Neural cell (in vitro differentiated cells): ENCODE measurements at regions not wholly inside any gene's neighbourhood (a gene's known extent, or its start where the extent isn't known, plus 50 kb on each side); places are given as distances from the start of the nearest gene placed in this dataset.

Source experiments
- H2AFZ ChIP-seq: fragments of 200-600, 300-800 bp; sonication (generic), shearing (Covaris generic); 2 replicates; pipeline ENCODE4 v1.6.0; 2014; ENCODE audit warnings: low read depth, mild to moderate bottlenecking, antibody characterized with exemption, low read length, moderate library complexity
- H3F3A ChIP-seq: fragments of 200-600 bp; shearing (Covaris generic); 2 replicates; pipeline ENCODE4 v1.6.1; 2016; ENCODE audit warnings: mild to moderate bottlenecking, moderate library complexity, mixed read lengths, antibody characterized with exemption, low read length; ENCODE audit not compliant: insufficient read depth, poor library complexity, severe bottlenecking
- H3K27ac ChIP-seq: fragments of 200-600, 300-800 bp; sonication (generic), shearing (Covaris generic); 2 replicates; pipeline ENCODE4 v1.5.1; 2014; ENCODE audit warnings: mild to moderate bottlenecking, low read length, moderate library complexity
- H3K27me3 ChIP-seq: fragments of 300-800, 200-600 bp; sonication (generic), shearing (Covaris generic); 2 replicates; pipeline ENCODE4 v1.6.0; 2014; ENCODE audit warnings: mild to moderate bottlenecking, low read depth, low read length, moderate library complexity; ENCODE audit not compliant: insufficient read depth
- H3K36me3 ChIP-seq: fragments of 300-800, 200-600 bp; sonication (generic), shearing (Covaris generic); 2 replicates; pipeline ENCODE4 v1.5.1; 2014; ENCODE audit warnings: mild to moderate bottlenecking, antibody characterized with exemption, low read length, moderate library complexity; ENCODE audit not compliant: insufficient read depth
- H3K4me2 ChIP-seq: fragments of 300-800, 200-600 bp; sonication (generic), shearing (Covaris generic); 2 replicates; pipeline ENCODE4 v1.6.0; 2014; ENCODE audit warnings: mild to moderate bottlenecking, low read length
- H3K4me3 ChIP-seq: fragments of 300-800, 200-600 bp; sonication (generic), shearing (Covaris generic); 2 replicates; pipeline ENCODE4 v1.5.1; 2014; ENCODE audit warnings: mild to moderate bottlenecking, low read length, moderate library complexity
- H3K79me2 ChIP-seq: fragments of 200-600 bp; shearing (Covaris generic); replicated peaks from 2 replicates; pipeline ENCODE4 v1.6.0; 2014; ENCODE audit warnings: mild to moderate bottlenecking, low read length, moderate library complexity; ENCODE audit not compliant: insufficient read depth
- H3K9ac ChIP-seq: fragments of 300-800, 200-600 bp; sonication (generic), shearing (Covaris generic); 2 replicates; pipeline ENCODE4 v1.6.1; 2016; ENCODE audit warnings: mild to moderate bottlenecking, low read length, mixed read lengths
- H3K9me2 ChIP-seq: fragments of 200-600 bp; shearing (Covaris generic); 2 replicates; pipeline ENCODE4 v1.6.1; 2016; ENCODE audit warnings: mild to moderate bottlenecking, low read length, mixed read lengths; ENCODE audit not compliant: insufficient read depth
- H3K9me3 ChIP-seq: fragments of 200-600, 300-800 bp; sonication (generic), shearing (Covaris generic); 2 replicates; pipeline ENCODE4 v1.6.1; 2016; ENCODE audit warnings: mild to moderate bottlenecking, mixed run types, low read length, moderate library complexity, mixed read lengths
- H4K20me1 ChIP-seq: fragments of 200-600 bp; shearing (Covaris generic); 2 replicates; pipeline ENCODE4 v1.6.1; 2016; ENCODE audit warnings: mild to moderate bottlenecking, mixed run types; ENCODE audit not compliant: insufficient read depth
- EP300 ChIP-seq: fragments of 450-650 bp; conservative IDR thresholded peaks from 2 replicates; pipeline ENCODE4 v1.6.1; 2014; ENCODE audit warnings: antibody characterized with exemption, mild to moderate bottlenecking, moderate library complexity; ENCODE audit not compliant: poor library complexity, severe bottlenecking
- EZH2 ChIP-seq: fragments of 200-600, 300-800 bp; shearing (Covaris generic), sonication (generic); IDR thresholded peaks from 2 replicates; pipeline ENCODE4 v1.6.1; 2014; ENCODE audit warnings: antibody characterized with exemption, low read length, borderline replicate concordance, mild to moderate bottlenecking; ENCODE audit not compliant: insufficient read depth, poor library complexity, severe bottlenecking
- MXI1 ChIP-seq: fragments of 450-650 bp; conservative IDR thresholded peaks from 2 replicates; pipeline ENCODE4 v1.6.1; 2014; ENCODE audit warnings: antibody characterized with exemption, mild to moderate bottlenecking; ENCODE audit not compliant: poor library complexity, severe bottlenecking
- POLR2AphosphoS5 ChIP-seq: IDR thresholded peaks from 2 replicates; pipeline ENCODE4 v1.6.1; 2012
- RAD21 ChIP-seq: fragments of 450-650 bp; conservative IDR thresholded peaks from 2 replicates; pipeline ENCODE4 v1.6.1; 2014; ENCODE audit warnings: antibody characterized with exemption, mild to moderate bottlenecking, moderate library complexity
- SMC3 ChIP-seq: fragments of 450-650 bp; conservative IDR thresholded peaks from 2 replicates; pipeline ENCODE4 v1.6.1; 2014; ENCODE audit warnings: antibody characterized with exemption, mild to moderate bottlenecking, moderate library complexity; ENCODE audit not compliant: poor library complexity
- TAF1 ChIP-seq: IDR thresholded peaks from 2 replicates; pipeline ENCODE4 v1.6.1; 2012; ENCODE audit warnings: low read depth
- TF ChIP-seq, protein P1 (sequence below): fragments of 450-650 bp; IDR thresholded peaks from 2 replicates; pipeline ENCODE4 v1.5.1; 2014; ENCODE audit warnings: antibody characterized with exemption, mild to moderate bottlenecking, moderate library complexity; ENCODE audit not compliant: poor library complexity, severe bottlenecking
- TF ChIP-seq, protein P2 (sequence below): IDR thresholded peaks from 2 replicates; pipeline ENCODE4 v1.6.1; 2012; ENCODE audit warnings: borderline replicate concordance

DNA sequence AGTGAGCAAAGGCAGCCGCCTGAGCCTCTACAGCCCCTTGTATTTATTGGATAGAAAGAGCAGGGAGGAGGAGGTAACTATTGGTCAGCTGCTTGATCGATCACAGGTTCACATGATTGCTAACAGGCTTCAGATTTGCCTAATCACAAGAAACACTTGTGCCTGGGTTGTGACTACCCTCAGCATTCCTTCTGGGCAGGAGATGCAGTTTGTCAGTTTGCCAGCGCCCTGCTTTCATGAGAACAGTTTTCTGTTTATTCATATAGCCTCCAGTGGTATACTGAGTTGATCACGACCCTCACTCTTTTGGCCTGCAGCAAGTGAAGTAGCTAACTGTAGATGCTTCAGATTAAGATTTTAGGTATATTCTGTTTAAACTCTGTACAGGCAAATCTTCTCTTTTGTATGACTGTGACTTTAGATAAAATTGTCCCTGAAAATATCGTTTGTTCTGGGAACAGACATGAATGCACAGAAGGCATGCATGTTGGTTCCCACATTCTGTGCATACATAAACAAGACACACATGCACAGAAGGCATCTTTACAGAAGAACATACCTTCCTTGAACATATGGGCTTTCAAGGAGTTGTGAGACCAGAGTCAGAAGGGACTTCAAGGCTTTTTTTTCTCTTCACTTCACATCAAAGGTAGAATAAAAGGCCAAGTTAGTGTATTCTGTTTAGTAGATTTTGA lies 422.4 kb upstream of the STEAP1 start:
- Histone ChIP-seq H3F3A (no peaks in the 10 kb centered on the region), H3K4me3 (no peak overlapping the region), H3K9me2 (no peaks in the 10 kb centered on the region), H3K36me3 (no peaks in the 10 kb centered on the region), H3K9me3 (no peaks in the 10 kb centered on the region), H2AFZ (no peak overlapping the region), H3K27ac (no peak overlapping the region), H3K4me2 (no peak overlapping the region), H4K20me1 (no peaks in the 10 kb centered on the region), H3K27me3 (no peaks in the 10 kb centered on the region), H3K9ac (no peak overlapping the region), H3K79me2 (no peaks in the 10 kb centered on the region)
- TF ChIP-seq MXI1: no peak
- TF ChIP-seq SMC3: no peak
- TF ChIP-seq EZH2: no peak
- TF ChIP-seq TAF1: no peak
- TF ChIP-seq, protein P1, sequence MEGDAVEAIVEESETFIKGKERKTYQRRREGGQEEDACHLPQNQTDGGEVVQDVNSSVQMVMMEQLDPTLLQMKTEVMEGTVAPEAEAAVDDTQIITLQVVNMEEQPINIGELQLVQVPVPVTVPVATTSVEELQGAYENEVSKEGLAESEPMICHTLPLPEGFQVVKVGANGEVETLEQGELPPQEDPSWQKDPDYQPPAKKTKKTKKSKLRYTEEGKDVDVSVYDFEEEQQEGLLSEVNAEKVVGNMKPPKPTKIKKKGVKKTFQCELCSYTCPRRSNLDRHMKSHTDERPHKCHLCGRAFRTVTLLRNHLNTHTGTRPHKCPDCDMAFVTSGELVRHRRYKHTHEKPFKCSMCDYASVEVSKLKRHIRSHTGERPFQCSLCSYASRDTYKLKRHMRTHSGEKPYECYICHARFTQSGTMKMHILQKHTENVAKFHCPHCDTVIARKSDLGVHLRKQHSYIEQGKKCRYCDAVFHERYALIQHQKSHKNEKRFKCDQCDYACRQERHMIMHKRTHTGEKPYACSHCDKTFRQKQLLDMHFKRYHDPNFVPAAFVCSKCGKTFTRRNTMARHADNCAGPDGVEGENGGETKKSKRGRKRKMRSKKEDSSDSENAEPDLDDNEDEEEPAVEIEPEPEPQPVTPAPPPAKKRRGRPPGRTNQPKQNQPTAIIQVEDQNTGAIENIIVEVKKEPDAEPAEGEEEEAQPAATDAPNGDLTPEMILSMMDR: no peak
- TF ChIP-seq, protein P2, sequence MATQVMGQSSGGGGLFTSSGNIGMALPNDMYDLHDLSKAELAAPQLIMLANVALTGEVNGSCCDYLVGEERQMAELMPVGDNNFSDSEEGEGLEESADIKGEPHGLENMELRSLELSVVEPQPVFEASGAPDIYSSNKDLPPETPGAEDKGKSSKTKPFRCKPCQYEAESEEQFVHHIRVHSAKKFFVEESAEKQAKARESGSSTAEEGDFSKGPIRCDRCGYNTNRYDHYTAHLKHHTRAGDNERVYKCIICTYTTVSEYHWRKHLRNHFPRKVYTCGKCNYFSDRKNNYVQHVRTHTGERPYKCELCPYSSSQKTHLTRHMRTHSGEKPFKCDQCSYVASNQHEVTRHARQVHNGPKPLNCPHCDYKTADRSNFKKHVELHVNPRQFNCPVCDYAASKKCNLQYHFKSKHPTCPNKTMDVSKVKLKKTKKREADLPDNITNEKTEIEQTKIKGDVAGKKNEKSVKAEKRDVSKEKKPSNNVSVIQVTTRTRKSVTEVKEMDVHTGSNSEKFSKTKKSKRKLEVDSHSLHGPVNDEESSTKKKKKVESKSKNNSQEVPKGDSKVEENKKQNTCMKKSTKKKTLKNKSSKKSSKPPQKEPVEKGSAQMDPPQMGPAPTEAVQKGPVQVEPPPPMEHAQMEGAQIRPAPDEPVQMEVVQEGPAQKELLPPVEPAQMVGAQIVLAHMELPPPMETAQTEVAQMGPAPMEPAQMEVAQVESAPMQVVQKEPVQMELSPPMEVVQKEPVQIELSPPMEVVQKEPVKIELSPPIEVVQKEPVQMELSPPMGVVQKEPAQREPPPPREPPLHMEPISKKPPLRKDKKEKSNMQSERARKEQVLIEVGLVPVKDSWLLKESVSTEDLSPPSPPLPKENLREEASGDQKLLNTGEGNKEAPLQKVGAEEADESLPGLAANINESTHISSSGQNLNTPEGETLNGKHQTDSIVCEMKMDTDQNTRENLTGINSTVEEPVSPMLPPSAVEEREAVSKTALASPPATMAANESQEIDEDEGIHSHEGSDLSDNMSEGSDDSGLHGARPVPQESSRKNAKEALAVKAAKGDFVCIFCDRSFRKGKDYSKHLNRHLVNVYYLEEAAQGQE: no peak
- no peak for TF ChIP-seq EP300
- TF ChIP-seq RAD21: no peak
- no peak for TF ChIP-seq POLR2AphosphoS5

DNA sequence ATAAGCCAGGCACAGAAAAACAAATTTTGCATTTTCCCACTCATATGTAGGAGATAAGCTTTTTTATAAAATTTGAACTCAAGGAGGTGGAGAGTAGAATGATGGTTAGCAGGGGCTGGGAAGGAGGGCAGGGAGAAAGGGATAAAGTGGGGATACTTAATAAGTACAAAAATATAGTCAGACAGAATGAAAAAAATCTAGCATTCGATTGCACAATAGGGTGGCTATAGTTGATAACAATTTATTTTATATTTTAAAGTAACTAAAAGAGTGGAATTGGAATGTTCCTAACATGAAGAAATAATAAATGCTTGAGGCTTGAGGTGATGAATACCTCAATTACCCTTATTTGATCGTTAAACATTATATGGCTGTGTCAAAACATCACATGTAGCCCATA lies 415.7 kb upstream of the STEAP1 start:
- Histone ChIP-seq H4K20me1 (no peaks in the 10 kb centered on the region), H2AFZ (no peak overlapping the region), H3K9me2 (no peaks in the 10 kb centered on the region), H3K27me3 (no peaks in the 10 kb centered on the region), H3K4me3 (no peak overlapping the region), H3K79me2 (no peaks in the 10 kb centered on the region), H3K27ac (no peak overlapping the region), H3K4me2 (no peak overlapping the region), H3K9ac (no peak overlapping the region), H3K36me3 (no peaks in the 10 kb centered on the region), H3K9me3 (no peaks in the 10 kb centered on the region), H3F3A (no peaks in the 10 kb centered on the region)
- TF ChIP-seq MXI1: no peak
- TF ChIP-seq POLR2AphosphoS5: no peak
- no peak for TF ChIP-seq SMC3
- no peak for TF ChIP-seq EP300
- no peak for TF ChIP-seq RAD21
- TF ChIP-seq, protein P2: no peak
- TF ChIP-seq EZH2: no peak
- TF ChIP-seq, protein P1: no peak
- no peak for TF ChIP-seq TAF1
